NCI-H748 treated with DMSO at 0.1 percent for 48 hours (cell line): ENCODE measurements at regions not wholly inside any gene's neighbourhood (a gene's known extent, or its start where the extent isn't known, plus 50 kb on each side); places are given as distances from the start of the nearest gene placed in this dataset.
"Not testable (repeated sequence)": the region's sequence is repeated elsewhere in the genome, so short reads cannot be mapped to it uniquely, and the experiment has no call there.

ENCODE experiments used
- DNase-seq: peaks from one replicate; lab custom pipeline; 2025; lab: John Stamatoyannopoulos, UW

GRCh38 chr6:112651239-112651638, 304.1 kb downstream of the RFPL4B start:
- DNase-seq, result no peak

- DNase-seq, result no peak
These were observed 312.8 kb downstream of the RFPL4B start for GRCh38 chr6:112659912-112660311.

GRCh38 chr6:112660626-112661025, 313.5 kb downstream of the RFPL4B start:
- DNase-seq, result no peak

GRCh38 chr6:112663698-112664097, 316.6 kb downstream of the RFPL4B start:
- no peak for DNase-seq

- DNase-seq, result no peak
These were observed 318.0 kb downstream of the RFPL4B start for GRCh38 chr6:112665114-112665513.

GRCh38 chr6:112665815-112666214, 318.7 kb downstream of the RFPL4B start:
- no peak for DNase-seq

- no peak for DNase-seq
These were observed 320.3 kb downstream of the RFPL4B start for GRCh38 chr6:112667427-112667826.

GRCh38 chr6:112680091-112680490, 333.0 kb downstream of the RFPL4B start:
- no peak for DNase-seq

GRCh38 chr6:112682071-112682470, 334.9 kb downstream of the RFPL4B start:
- no peak for DNase-seq

- no peak for DNase-seq
These were observed 336.0 kb downstream of the RFPL4B start for GRCh38 chr6:112683106-112683505.

GRCh38 chr6:112683926-112684325, 336.8 kb downstream of the RFPL4B start:
- DNase-seq, result no peak

- not testable (repeated sequence) for DNase-seq
These were observed 338.5 kb downstream of the RFPL4B start for GRCh38 chr6:112685521-112686220.

GRCh38 chr6:112688487-112689165, 341.5 kb downstream of the RFPL4B start:
- not testable (repeated sequence) for DNase-seq

GRCh38 chr6:112689183-112689858, 342.2 kb downstream of the RFPL4B start:
- not testable (repeated sequence) for DNase-seq

GRCh38 chr6:112690497-112691202, 343.5 kb downstream of the RFPL4B start:
- DNase-seq, result peak; percentile 70

- no peak for DNase-seq
These were observed 344.2 kb downstream of the RFPL4B start for GRCh38 chr6:112691289-112691688.

GRCh38 chr6:112695001-112695400, 347.9 kb downstream of the RFPL4B start:
- peak; percentile 74 for DNase-seq

- no peak for DNase-seq
These were observed 350.1 kb downstream of the RFPL4B start for GRCh38 chr6:112697265-112697664.

GRCh38 chr6:112701201-112701600, 354.1 kb downstream of the RFPL4B start:
- no peak for DNase-seq

- DNase-seq, result no peak
These were observed 363.6 kb downstream of the RFPL4B start for GRCh38 chr6:112710710-112711109.

- DNase-seq, result no peak
These were observed 366.3 kb downstream of the RFPL4B start for GRCh38 chr6:112713402-112713801.

- no peak for DNase-seq
These were observed 370.3 kb downstream of the RFPL4B start for GRCh38 chr6:112717401-112717800.
